Lower leg skin (tissue), 4 donors: ENCODE measurements at regions not wholly inside any gene's neighbourhood (a gene's known extent, or its start where the extent isn't known, plus 50 kb on each side); places are given as distances from the start of the nearest gene placed in this dataset.

ENCODE experiments used
- DNase-seq, 2 donors: peaks; one replicate each; pipeline ENCODE4 v3.0.0-alpha.2; 2019; ENCODE audit warnings: low spot score in 2 of 2
- H3K4me3 ChIP-seq: fragments of 200-600 bp; sonication (generic); 2 replicates; pipeline ENCODE4 v1.5.1; 2017; ENCODE audit warnings: mild to moderate bottlenecking, low read depth; ENCODE audit not compliant: poor library complexity, severe bottlenecking
- POLR2A ChIP-seq, 2 donors: fragments of 450-650 bp; IDR thresholded peaks; one replicate each; pipeline ENCODE4 v1.6.1; 2016 to 2017; ENCODE audit warnings: antibody characterized with exemption in 2 of 2, mild to moderate bottlenecking in 1 of 2, moderate library complexity in 1 of 2
- WGBS, 2 donors: methylation state at CpG; one replicate each; pipeline ENCODE4 v1.1.5; 2018; 5-methylcytosine and 5-hydroxymethylcytosine counted together
- intact Hi-C: fragments of 100-400 bp; cut with DNase I; formaldehyde crosslinking; loops from one replicate; pipeline ENCODE4 v1.15.0; 2023; ENCODE audit warnings: low total_unique reads
- TF ChIP-seq, protein P1 (sequence below), 3 donors: fragments of 450-650 bp; IDR thresholded peaks; one replicate each; pipeline ENCODE4 v1.5.1; 2016; ENCODE audit warnings: antibody characterized with exemption in 3 of 3, mild to moderate bottlenecking in 3 of 3, moderate library complexity in 2 of 3

DNA sequence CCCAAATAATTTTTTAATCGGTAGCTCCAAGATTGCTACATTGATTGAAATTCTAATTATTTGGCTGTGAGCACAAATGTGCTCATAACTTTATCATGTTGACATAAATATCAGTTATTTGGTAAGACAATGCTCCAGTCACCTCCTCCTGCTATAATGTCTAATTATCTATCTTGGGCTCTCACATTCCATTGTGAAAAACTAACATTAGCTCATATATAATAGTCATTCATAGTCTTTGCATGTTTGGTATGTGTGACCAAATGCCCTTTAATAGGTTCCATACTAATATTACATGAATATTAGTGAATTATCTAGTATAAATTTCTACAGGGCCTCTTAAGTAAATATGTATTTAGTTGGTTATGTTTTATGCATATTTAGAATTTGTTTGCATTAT lies 185.6 kb upstream of the MCHR2 start:
- intact Hi-C loops = no loop called here
- 87 to 93% methylated on average over 1 of the region's 1 CpG for WGBS, 2 donors
- DNase-seq = no peak
- H3K4me3 ChIP-seq = no peak overlapping the region
- TF ChIP-seq, protein P1, sequence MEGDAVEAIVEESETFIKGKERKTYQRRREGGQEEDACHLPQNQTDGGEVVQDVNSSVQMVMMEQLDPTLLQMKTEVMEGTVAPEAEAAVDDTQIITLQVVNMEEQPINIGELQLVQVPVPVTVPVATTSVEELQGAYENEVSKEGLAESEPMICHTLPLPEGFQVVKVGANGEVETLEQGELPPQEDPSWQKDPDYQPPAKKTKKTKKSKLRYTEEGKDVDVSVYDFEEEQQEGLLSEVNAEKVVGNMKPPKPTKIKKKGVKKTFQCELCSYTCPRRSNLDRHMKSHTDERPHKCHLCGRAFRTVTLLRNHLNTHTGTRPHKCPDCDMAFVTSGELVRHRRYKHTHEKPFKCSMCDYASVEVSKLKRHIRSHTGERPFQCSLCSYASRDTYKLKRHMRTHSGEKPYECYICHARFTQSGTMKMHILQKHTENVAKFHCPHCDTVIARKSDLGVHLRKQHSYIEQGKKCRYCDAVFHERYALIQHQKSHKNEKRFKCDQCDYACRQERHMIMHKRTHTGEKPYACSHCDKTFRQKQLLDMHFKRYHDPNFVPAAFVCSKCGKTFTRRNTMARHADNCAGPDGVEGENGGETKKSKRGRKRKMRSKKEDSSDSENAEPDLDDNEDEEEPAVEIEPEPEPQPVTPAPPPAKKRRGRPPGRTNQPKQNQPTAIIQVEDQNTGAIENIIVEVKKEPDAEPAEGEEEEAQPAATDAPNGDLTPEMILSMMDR (IDR thresholded peaks at IDR 0.05) = no peak
- TF ChIP-seq POLR2A (IDR thresholded peaks at IDR 0.05) = no peak

DNA sequence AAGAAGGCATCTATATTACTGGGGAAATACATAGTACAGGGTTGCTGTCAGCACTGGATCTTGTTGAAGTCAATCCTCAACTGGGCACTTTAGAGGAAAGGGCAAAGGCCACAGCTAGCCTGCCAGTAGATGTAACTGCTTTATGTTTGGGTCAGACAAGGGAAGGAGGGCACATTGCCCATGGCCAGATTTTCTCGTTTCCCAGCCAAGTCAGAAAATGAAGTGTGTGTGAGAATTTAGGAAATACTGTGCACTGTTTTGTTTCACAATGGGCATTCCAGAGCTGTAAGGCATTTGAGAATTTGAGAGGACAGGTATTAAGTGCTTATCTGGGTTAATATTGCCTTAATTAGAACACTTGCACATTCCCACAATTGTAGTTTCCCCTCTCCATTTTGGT lies 183.9 kb upstream of the MCHR2 start:
- 22 to 36% methylated on average over 1 of the region's 1 CpG for WGBS, 2 donors
- intact Hi-C loops = no loop called here
- H3K4me3 ChIP-seq = no peak overlapping the region
- DNase-seq = no peak
- TF ChIP-seq, protein P1 (IDR thresholded peaks at IDR 0.05) = no peak
- no peak for TF ChIP-seq POLR2A (IDR thresholded peaks at IDR 0.05)

DNA sequence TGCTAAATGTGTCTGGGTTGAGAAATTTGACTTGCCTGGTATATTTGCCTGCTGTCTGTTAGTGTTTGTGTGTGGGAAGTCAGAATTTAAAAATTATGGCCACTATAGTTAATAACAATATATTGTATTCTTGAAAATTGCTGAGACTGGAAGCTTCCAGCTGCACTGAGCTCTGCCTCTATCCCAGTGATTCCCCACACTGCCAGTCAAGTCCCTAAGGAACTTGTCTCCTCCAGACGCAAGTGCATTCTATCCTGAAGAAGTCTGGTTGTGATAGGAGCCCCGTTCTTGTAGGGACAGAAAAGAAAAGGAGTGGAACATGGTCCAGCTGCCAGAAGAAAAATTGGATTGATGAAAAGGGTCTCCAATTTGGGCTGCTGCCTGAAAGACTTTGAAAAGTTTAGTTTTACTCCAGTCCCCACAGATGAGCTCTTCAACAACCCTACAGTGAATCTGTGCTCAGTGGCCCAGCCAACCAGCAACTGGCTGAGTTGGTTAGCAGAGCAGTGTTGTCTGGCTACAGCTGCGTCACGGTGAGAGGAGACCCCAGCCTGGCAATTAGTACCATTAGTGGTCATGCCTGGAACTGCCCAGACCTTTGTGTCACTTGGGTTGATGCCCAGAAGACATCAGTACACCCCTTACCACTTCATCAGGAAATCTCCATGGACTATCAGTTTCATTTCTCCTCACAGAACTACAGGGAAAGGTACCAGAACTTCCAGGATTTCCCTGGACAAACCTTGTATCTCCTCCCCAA lies 183.1 kb upstream of the MCHR2 start:
- intact Hi-C loops = no loop called here
- no peak overlapping the region for H3K4me3 ChIP-seq
- WGBS, 2 donors = 66 to 70% methylated on average over 4 of the region's 4 CpGs
- TF ChIP-seq POLR2A (IDR thresholded peaks at IDR 0.05) = no peak
- TF ChIP-seq, protein P1 (IDR thresholded peaks at IDR 0.05) = no peak
- no peak for DNase-seq

DNA sequence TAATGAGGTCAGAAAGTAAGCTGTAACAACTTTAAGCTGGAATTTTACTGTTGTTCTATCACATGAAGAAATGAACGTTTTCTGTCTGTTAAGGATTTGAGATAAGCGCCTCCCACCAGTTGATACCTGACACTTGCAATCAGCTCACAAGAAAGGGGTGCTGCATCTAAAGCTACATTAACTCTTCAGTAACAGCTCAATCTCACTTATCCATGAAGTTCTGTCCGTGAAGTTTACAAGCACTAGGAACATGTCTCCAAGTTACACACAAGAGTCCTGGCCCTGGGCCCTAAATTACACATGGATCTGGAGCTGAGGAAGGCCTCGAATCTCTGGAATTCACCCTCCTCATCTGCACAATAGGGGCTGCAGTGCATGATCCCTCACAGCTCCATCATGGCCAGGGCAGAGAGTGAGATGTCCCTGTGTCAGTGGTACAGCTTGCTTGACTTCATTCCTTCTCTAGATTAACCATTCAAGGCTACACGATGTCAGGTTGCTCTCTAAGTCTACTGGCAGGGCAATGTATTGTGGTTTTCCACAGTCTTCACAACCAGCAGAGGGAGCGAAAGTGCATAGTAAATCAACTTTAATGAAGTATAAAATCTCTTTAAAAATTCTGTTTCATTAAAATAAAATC lies 182.4 kb upstream of the MCHR2 start:
- intact Hi-C loops = no loop called here
- no peak for TF ChIP-seq POLR2A (IDR thresholded peaks at IDR 0.05)
- TF ChIP-seq, protein P1 (IDR thresholded peaks at IDR 0.05) = no peak
- no peak overlapping the region for H3K4me3 ChIP-seq
- 26 to 34% methylated on average over 6 of the region's 6 CpGs for WGBS, 2 donors
- no peak for DNase-seq

GRCh38 chr6:100175814-100176310 lies 181.8 kb upstream of the MCHR2 start:
- no peak overlapping the region for H3K4me3 ChIP-seq
- TF ChIP-seq POLR2A (IDR thresholded peaks at IDR 0.05) = no peak
- TF ChIP-seq, protein P1 (IDR thresholded peaks at IDR 0.05) = no peak
- WGBS, 2 donors = 13 to 16% methylated on average over 1 of the region's 1 CpG
- intact Hi-C loops = no loop called here
- DNase-seq = peak in 1 of 2 donors; percentile 78
